ENCODE measurements at regions not wholly inside any gene's neighbourhood (a gene's known extent, or its start where the extent isn't known, plus 50 kb on each side); places are given as distances from the start of the nearest gene placed in this dataset.

DNA sequence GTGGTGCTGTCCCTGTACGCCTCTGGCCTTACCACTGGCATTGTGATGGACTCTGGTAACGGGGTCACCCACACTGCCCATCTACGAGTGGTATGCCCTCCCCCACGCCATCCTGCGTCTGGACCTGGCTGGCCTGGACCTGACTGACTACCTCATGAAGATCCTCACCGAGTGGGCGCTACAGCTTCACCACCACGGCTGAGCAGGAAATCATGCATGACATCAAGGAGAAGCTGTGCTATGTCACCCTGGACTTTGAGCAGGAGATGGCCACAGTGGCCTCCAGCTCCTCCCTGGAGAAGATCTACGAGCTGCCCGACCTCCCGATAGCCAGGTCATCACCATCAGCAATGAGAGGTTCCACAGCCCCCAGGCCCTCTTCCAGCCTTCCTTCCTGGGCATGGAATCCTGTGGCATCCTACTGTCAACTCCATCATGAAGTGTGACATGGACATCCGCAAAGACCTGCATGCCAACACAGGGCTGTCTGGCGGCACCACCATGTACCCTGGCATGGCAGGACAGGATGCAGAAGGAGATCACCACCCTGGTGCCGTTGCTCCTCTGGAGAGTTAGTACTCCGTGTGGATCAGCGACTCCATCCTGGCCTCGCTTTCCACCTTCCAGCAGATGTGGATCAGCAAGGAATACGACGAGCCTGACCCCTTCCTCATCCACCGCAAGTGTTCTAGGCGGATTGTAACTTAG, 434.2 kb upstream of the RGMB start (continued):
- TF ChIP-seq SMC3 (IDR thresholded peaks at IDR 0.05; ENCODE audit: low read depth, low read length), result no peak

DNA sequence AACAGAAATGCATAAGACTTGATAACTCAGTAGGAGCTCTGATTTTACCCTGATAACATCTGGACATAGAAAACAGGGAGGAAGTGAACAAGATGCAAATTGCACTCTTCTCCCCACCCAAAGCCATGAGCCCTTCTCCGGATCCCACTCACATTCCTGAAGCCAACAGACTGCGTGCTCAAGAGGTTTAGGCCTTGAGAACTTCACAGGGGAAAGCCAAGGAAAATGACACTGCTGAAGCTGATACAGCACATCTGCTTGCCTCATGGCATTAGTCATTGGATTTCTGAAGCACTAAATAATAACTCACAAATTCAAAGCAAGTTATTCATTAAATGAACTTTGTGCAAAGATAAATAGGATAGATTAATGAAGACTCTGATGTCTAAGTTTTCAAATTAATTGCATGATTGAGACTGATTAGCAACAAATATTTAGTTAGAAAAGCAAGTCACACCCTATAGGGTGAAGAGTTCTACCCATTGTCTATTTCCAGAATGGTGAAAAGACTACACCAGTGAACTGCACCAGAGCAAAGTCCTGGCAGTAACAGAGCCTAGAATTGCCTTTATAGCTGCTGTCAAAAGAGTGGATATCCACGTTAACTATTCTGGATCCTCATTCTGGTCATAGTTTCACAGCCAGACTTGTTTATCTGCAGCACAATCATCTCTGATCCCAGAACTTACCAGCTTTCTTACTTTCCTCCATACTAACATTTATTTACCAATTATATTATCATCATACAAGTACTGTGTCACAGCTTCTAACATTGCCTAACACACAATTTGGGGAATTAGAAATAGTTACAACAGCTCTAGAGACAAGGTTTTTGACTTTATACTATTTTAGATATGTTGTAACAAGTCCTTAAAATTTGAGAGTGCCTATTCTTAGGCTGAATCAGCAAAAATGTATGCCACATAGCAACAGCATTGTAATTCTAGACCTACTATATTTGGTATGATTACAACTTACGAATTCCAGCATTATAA, 432.1 kb upstream of the RGMB start:
- Histone ChIP-seq H2AK9ac (replicated peaks; ENCODE audit: low read depth, low read length, poor library complexity) (no peak overlapping the region), H2BK20ac (ENCODE audit: low read depth, low read length) (peak overlapping the region; percentile 97), H3K4me3 (ENCODE audit: insufficient read depth, low read depth, low read length) (no peak overlapping the region), H2AK5ac (ENCODE audit: low read depth, low read length) (peak overlapping the region; percentile 82), H3K18ac (ENCODE audit: low read depth, low read length) (peak overlapping the region; percentile 87; the same call in 1 of the 2 replicates), H3K4me1 (ENCODE audit: control insufficient read depth, insufficient read depth, low read length) (peaks cover 7% of the 10 kb centered on the region), H2BK120ac (ENCODE audit: low read depth, low read length) (peak overlapping the region; percentile 95), H3K9me3 (ENCODE audit: control insufficient read depth, insufficient read depth, low read length) (no peaks in the 10 kb centered on the region), H3K14ac (replicated peaks; ENCODE audit: low read depth, low read length) (peak overlapping the region; percentile 88), H4K20me1 (ENCODE audit: insufficient read depth, low read length) (no peaks in the 10 kb centered on the region), H3K4ac (ENCODE audit: low read depth, low read length) (peak overlapping the region; percentile 81), H3K4me2 (ENCODE audit: low read depth, low read length) (peak overlapping the region; percentile 11; the same call in 1 of the 2 replicates), H2BK5ac (ENCODE audit: low read depth, low read length, poor library complexity, severe bottlenecking) (peak overlapping the region; percentile 99), H3K9ac (ENCODE audit: low read depth, low read length) (peak overlapping the region; percentile 54; the same call in 1 of the 2 replicates), H4K91ac (ENCODE audit: insufficient read depth, low read depth, low read length) (peak overlapping the region; percentile 91), H4K8ac (ENCODE audit: low read depth in 2 of 2, low read length in 2 of 2) (peak overlapping the region; percentile 68 to 93), H3K36me3 (ENCODE audit: control insufficient read depth, insufficient read depth, low read length) (no peaks in the 10 kb centered on the region), H2AFZ (replicated peaks; ENCODE audit: low read length, poor library complexity) (peak overlapping the region; percentile 9), H3K23ac (ENCODE audit: low read depth, low read length) (peak overlapping the region; percentile 82), H2BK15ac (ENCODE audit: low read depth, low read length) (peak overlapping the region; percentile 71; the same call in 2 of the 3 replicates), H3K27me3 (ENCODE audit: control insufficient read depth, insufficient read depth, low read length) (no peaks in the 10 kb centered on the region), H3K56ac (ENCODE audit: extremely low read depth, insufficient read depth, low read length) (peak overlapping the region; percentile 78), H3K79me1 (ENCODE audit: low read depth in 1 of 2, low read length in 2 of 2) (no peaks in the 10 kb centered on the region; a peak in 1 of 4 replicates), H4K5ac (ENCODE audit: low read depth, low read length) (peak overlapping the region; percentile 79; the same call in 1 of the 2 replicates), H3K9me1 (ENCODE audit: insufficient read depth, low read length) (no peaks in the 10 kb centered on the region; the same call in 1 of the 2 replicates), H3K27ac (ENCODE audit: insufficient read depth, low read length) (peak overlapping the region; percentile 72)
- in situ Hi-C loops (cut with MboI; ENCODE audit: low sequenced_read_pairs), result no loop called here
- dilution Hi-C loops (cut with HindIII; ENCODE audit: low sequenced_read_pairs, unreplicated experiment), result no loop called here
- CTCF ChIA-PET, result interaction anchor here (0.6 kb wide), 3 partner anchors 70 to 428 kb away, joined by 3 to 6 read pairs (median 3); no protein-coding TSS in a partner anchor
- DNase-seq (peak; percentile 99), ATAC-seq (ENCODE audit: low read depth) (peak; percentile 96)
- no TSS peak for BruUV-seq (replicated peaks)
- POLR2A ChIA-PET (ENCODE audit: unreplicated experiment), result no interaction called here
- intact Hi-C loops (cut with micrococcal nuclease), result loop anchor here (1.0 to 2.0 kb wide), 4 partner anchors 27 to 231 kb away; no protein-coding TSS in a partner anchor
- 50% methylated on average over 1 of the region's 4 CpGs; no CpG with 5 or more reads in 1 of the 2 experiments for WGBS, 2 experiments (ENCODE audit: extremely low coverage in 2 of 2, insufficient read length in 1 of 2)
- peak; percentile 92 for TF ChIP-seq MAFK (IDR thresholded peaks at IDR 0.05; ENCODE audit: low read depth, low read length)
- TF ChIP-seq, protein P1, sequence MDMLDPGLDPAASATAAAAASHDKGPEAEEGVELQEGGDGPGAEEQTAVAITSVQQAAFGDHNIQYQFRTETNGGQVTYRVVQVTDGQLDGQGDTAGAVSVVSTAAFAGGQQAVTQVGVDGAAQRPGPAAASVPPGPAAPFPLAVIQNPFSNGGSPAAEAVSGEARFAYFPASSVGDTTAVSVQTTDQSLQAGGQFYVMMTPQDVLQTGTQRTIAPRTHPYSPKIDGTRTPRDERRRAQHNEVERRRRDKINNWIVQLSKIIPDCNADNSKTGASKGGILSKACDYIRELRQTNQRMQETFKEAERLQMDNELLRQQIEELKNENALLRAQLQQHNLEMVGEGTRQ (IDR thresholded peaks at IDR 0.05; ENCODE audit: low read depth, low read length), result no peak
- TF ChIP-seq CEBPB (IDR thresholded peaks at IDR 0.05; ENCODE audit: low read depth, low read length), result peak; percentile 64
- TF ChIP-seq RFX5 (IDR thresholded peaks at IDR 0.05; ENCODE audit: low read depth, low read length), result peak; percentile 67
- no peak for TF ChIP-seq MAZ (IDR thresholded peaks at IDR 0.05; ENCODE audit: borderline replicate concordance, low read depth, low read length)
- no peak for TF ChIP-seq CHD1 (IDR thresholded peaks at IDR 0.05; ENCODE audit: low read depth, low read length)
- TF ChIP-seq, protein P2, sequence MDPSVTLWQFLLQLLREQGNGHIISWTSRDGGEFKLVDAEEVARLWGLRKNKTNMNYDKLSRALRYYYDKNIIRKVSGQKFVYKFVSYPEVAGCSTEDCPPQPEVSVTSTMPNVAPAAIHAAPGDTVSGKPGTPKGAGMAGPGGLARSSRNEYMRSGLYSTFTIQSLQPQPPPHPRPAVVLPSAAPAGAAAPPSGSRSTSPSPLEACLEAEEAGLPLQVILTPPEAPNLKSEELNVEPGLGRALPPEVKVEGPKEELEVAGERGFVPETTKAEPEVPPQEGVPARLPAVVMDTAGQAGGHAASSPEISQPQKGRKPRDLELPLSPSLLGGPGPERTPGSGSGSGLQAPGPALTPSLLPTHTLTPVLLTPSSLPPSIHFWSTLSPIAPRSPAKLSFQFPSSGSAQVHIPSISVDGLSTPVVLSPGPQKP (IDR thresholded peaks at IDR 0.05; ENCODE audit: borderline replicate concordance, low read depth, low read length), result no peak
